Brain microvascular endothelial cell (primary cell): ENCODE measurements at regions not wholly inside any gene's neighbourhood (a gene's known extent, or its start where the extent isn't known, plus 50 kb on each side); places are given as distances from the start of the nearest gene placed in this dataset.

Source experiments
- DNase-seq: peaks from one replicate; pipeline ENCODE4 v3.0.0-alpha.2; 2020
- H3K27ac ChIP-seq: fragments of 250-450 bp; sonication (Bioruptor Pico); 2 replicates; pipeline ENCODE4 v1.5.1; 2020; ENCODE audit warnings: mild to moderate bottlenecking, moderate library complexity
- H3K27me3 ChIP-seq: fragments of 250-450 bp; sonication (Bioruptor Pico); replicated peaks from 2 replicates; pipeline ENCODE4 v1.5.1; 2020; ENCODE audit warnings: mild to moderate bottlenecking
- H3K36me3 ChIP-seq: fragments of 250-450 bp; sonication (Bioruptor Pico); replicated peaks from 2 replicates; pipeline ENCODE4 v1.5.1; 2020; ENCODE audit warnings: mild to moderate bottlenecking
- H3K4me3 ChIP-seq: 2 replicates; pipeline ENCODE4 v1.5.1; 2011; ENCODE audit warnings: low read depth, mild to moderate bottlenecking, control low read depth, low read length, moderate library complexity
- in situ Hi-C: cut with HindIII; loops from 2 replicates; pipeline ENCODE4 v1.10.0; 2017; ENCODE audit warnings: low sequenced_read_pairs, low pct_ligation_motif_present
- TF ChIP-seq, protein P1 (sequence below): IDR thresholded peaks from 2 replicates; pipeline ENCODE4 v1.5.1; 2011; ENCODE audit warnings: low read depth, mild to moderate bottlenecking, moderate library complexity, low read length, control low read depth, inconsistent platforms; ENCODE audit errors: missing control alignments

DNA sequence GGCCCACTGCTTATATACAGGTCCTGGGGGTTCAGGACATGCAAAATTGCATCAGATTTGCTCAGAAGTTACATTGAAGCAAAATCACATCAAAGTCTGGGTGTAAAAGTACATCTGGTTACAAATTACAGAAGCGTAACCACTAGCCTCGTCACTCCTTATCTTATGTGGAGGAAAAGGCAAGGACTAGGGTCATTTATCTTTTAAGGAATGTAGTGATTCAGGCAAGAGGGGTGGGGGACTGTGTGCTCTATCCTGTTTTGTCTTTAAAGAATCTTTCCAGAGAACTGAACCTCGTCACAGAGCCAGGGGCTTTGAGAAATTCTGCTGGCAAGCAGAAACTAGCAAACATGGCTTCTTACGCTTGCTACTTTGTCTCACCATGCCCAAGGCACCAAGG lies 61.1 kb upstream of the RAB4A start:
- TF ChIP-seq, protein P1, sequence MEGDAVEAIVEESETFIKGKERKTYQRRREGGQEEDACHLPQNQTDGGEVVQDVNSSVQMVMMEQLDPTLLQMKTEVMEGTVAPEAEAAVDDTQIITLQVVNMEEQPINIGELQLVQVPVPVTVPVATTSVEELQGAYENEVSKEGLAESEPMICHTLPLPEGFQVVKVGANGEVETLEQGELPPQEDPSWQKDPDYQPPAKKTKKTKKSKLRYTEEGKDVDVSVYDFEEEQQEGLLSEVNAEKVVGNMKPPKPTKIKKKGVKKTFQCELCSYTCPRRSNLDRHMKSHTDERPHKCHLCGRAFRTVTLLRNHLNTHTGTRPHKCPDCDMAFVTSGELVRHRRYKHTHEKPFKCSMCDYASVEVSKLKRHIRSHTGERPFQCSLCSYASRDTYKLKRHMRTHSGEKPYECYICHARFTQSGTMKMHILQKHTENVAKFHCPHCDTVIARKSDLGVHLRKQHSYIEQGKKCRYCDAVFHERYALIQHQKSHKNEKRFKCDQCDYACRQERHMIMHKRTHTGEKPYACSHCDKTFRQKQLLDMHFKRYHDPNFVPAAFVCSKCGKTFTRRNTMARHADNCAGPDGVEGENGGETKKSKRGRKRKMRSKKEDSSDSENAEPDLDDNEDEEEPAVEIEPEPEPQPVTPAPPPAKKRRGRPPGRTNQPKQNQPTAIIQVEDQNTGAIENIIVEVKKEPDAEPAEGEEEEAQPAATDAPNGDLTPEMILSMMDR, result no peak
- Histone ChIP-seq H3K27me3 (peaks cover 2% of the 10 kb centered on the region), H3K36me3 (no peaks in the 10 kb centered on the region), H3K4me3 (no peak overlapping the region), H3K27ac (peak overlapping the region; percentile 91)
- peak; percentile 85 for DNase-seq
- in situ Hi-C loops, result no loop called here

DNA sequence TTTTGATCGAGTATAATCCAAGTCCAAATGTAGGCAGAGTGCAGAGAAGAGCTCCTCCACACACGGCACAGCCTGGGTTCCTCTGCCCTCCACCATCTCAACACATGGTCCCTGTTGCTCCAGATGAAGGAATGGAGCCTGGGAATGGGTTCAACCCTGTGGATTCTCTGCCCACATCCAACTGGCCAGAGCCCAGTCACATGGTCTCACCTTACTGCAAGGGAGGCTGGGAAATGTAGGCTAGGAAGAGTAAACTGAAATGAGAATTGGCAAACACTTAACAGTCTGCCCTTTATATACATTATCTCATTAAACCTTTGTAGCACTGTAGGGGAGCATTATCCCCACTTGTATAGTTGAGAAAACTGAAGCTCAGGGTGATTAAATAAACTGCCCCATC lies 60.1 kb upstream of the RAB4A start:
- Histone ChIP-seq H3K4me3 (no peak overlapping the region), H3K36me3 (no peaks in the 10 kb centered on the region), H3K27ac (no peak overlapping the region), H3K27me3 (peaks cover 2% of the 10 kb centered on the region)
- TF ChIP-seq, protein P1, result no peak
- DNase-seq, result no peak
- in situ Hi-C loops, result no loop called here

DNA sequence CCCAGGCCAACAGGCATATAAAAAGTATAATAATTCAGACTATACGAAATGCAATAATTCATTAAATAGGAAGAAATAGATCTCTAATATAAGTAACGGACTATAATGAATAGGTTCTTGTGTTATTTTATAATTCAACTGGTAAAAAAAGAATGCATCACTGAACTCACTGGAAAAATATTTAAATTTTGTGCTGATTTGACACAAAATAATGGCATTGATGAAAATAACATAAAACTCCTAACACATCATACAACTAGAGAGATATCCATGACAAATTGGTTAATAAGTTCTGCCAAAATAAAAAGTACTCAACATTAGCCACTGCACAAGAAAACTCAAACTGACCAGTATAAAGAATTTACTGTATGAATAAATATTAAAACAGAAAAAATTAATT lies 57.1 kb upstream of the RAB4A start:
- in situ Hi-C loops, result no loop called here
- DNase-seq, result no peak

DNA sequence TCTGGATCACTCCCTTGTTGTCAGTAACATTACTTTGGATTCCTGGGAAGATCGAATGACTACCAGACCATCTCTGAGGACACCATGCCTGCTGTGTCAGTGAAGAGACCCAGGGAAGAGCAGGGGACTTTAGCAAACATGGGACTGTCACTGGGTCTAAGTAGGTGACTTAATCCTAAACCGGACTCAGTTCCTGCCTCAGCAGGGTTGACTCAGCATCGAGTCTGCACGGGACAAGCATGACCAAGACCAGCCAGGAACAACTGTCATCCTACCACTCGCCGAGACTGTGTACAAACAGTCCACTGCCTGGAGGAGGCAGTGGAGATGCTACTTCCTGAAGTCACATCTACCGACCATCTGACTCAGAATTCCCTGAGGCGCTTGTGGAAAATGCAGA lies 53.2 kb upstream of the RAB4A start:
- DNase-seq, result no peak
- no peak overlapping the region for H3K4me3 ChIP-seq
- no peaks in the 10 kb centered on the region for H3K36me3 ChIP-seq
- no peak overlapping the region for H3K27ac ChIP-seq
- in situ Hi-C loops, result no loop called here
- H3K27me3 ChIP-seq, result peaks cover 4% of the 10 kb centered on the region
- TF ChIP-seq, protein P1, result no peak

More for the DNA sequence above, 57.1 kb upstream of the RAB4A start:
- no peak overlapping the region for H3K27ac ChIP-seq
- TF ChIP-seq, protein P1, result no peak
- no peaks in the 10 kb centered on the region for H3K36me3 ChIP-seq
- peaks cover 4% of the 10 kb centered on the region for H3K27me3 ChIP-seq
- no peak overlapping the region for H3K4me3 ChIP-seq

DNA sequence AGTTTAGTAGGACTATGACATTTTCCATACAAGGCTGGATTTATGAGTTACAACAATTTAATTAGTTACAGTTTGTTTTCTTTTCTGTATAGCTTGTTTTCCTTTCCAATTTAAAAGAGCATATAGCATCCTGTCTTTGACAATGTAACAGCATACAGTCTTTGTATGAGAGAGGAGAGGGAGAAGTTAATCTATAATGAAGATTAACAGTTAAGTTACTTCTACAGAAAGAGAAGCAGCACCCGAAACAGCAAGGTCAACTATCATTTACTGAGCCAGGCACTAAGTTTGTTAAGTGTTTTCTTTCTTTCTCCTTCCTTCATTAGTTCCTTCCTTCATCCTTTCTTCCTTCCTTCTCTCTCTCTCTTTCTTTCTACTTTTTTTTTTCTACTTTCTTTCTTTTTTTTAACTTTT lies 52.3 kb upstream of the RAB4A start:
- Histone ChIP-seq H3K36me3 (no peaks in the 10 kb centered on the region), H3K27ac (no peak overlapping the region), H3K4me3 (no peak overlapping the region), H3K27me3 (peaks cover 4% of the 10 kb centered on the region)
- in situ Hi-C loops, result no loop called here
- no peak for DNase-seq
- TF ChIP-seq, protein P1, result no peak

DNA sequence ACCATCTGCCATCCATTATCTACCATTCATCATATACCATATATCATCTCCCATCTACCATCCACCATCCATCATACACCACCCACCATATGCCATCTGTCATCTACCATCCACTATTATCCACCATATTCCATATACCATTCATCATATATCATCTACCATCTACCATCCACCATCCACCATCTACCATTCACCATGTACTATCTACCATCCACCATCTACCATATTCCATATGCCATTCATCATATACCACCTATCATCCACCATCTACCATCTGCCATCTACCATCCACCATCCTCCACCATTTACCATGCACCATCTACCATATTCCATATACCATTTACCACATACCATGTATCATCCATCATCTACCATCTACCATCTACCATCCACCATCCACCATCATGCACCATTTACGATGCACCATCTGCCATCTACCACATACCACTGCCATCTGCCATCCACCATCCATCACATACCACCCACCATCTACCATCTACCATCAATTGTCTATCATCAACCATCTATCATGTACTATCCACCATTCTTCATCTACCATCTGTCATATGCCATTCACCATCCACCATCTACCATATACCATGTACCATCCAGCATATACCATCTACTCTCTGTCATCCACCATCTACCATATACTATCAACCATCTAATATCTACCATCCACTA lies 50.6 kb upstream of the RAB4A start:
- Histone ChIP-seq H3K4me3 (no peak overlapping the region), H3K27me3 (peaks cover 4% of the 10 kb centered on the region), H3K27ac (no peak overlapping the region), H3K36me3 (no peaks in the 10 kb centered on the region)
- no peak for DNase-seq
- in situ Hi-C loops, result no loop called here
- TF ChIP-seq, protein P1, result no peak
